SU-DHL-6 (cell line): ENCODE measurements at regions not wholly inside any gene's neighbourhood (a gene's known extent, or its start where the extent isn't known, plus 50 kb on each side); places are given as distances from the start of the nearest gene placed in this dataset.

Source experiments
- EZH2phosphoT487 ChIP-seq: fragments of 200-600 bp; sonication (generic), shearing (Covaris generic); conservative IDR thresholded peaks from 2 replicates; pipeline ENCODE4 v1.6.1; 2018; ENCODE audit warnings: mild to moderate bottlenecking, antibody characterized with exemption, low read length, moderate library complexity, mixed read lengths
- TF ChIP-seq, protein P1 (sequence below): fragments of 200-600 bp; sonication (generic); IDR thresholded peaks from one replicate; pipeline ENCODE4 v1.5.1; 2017; ENCODE audit warnings: antibody characterized with exemption, mild to moderate bottlenecking, low read length, moderate library complexity; ENCODE audit not compliant: insufficient read depth, poor library complexity, severe bottlenecking

DNA sequence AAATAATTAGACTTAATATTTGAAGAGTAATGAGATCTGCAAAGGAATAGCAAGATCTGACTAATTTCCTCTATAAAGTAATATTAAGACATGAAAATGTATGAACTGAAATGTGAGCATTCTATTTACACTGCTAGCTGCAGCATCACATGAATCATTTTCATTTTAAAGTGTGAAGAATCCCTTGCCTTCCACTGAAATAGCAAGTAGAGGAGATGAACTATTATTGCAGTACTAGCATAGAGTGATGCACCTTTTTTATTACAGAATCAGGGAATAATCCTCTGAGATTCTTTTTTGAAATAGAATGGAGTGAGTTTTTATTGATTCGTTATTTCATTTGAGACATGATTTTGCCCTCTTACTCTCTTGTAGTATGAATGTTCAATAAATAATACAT is 281.9 kb upstream of the NAV3 start:
- TF ChIP-seq, protein P1, sequence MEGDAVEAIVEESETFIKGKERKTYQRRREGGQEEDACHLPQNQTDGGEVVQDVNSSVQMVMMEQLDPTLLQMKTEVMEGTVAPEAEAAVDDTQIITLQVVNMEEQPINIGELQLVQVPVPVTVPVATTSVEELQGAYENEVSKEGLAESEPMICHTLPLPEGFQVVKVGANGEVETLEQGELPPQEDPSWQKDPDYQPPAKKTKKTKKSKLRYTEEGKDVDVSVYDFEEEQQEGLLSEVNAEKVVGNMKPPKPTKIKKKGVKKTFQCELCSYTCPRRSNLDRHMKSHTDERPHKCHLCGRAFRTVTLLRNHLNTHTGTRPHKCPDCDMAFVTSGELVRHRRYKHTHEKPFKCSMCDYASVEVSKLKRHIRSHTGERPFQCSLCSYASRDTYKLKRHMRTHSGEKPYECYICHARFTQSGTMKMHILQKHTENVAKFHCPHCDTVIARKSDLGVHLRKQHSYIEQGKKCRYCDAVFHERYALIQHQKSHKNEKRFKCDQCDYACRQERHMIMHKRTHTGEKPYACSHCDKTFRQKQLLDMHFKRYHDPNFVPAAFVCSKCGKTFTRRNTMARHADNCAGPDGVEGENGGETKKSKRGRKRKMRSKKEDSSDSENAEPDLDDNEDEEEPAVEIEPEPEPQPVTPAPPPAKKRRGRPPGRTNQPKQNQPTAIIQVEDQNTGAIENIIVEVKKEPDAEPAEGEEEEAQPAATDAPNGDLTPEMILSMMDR: no peak
- TF ChIP-seq EZH2phosphoT487: no peak
